Coronary artery (tissue), 2 donors: ENCODE measurements at regions not wholly inside any gene's neighbourhood (a gene's known extent, or its start where the extent isn't known, plus 50 kb on each side); places are given as distances from the start of the nearest gene placed in this dataset.

ENCODE experiments used
- DNase-seq: peaks from one replicate; pipeline ENCODE4 v3.0.0-alpha.2; 2017; ENCODE audit warnings: low spot score
- H3K27ac ChIP-seq, 2 donors: fragments of 200-600 bp; sonication (generic); one replicate each; pipeline ENCODE4 v1.5.1; 2016 to 2019
- H3K4me3 ChIP-seq: fragments of 200-600 bp; sonication (generic); 2 replicates; pipeline ENCODE4 v1.5.1; 2016; ENCODE audit warnings: mild to moderate bottlenecking, moderate library complexity
- TF ChIP-seq, protein P1 (sequence below): fragments of 200-600 bp; sonication (generic); IDR thresholded peaks from one replicate; pipeline ENCODE4 v1.5.1; 2019; ENCODE audit warnings: antibody characterized with exemption

GRCh38 chr2:8488001-8488738 lies 193.7 kb upstream of the ID2 start:
- Histone ChIP-seq H3K27ac (no peak overlapping the region), H3K4me3 (peak overlapping the region; percentile 1)
- TF ChIP-seq, protein P1, sequence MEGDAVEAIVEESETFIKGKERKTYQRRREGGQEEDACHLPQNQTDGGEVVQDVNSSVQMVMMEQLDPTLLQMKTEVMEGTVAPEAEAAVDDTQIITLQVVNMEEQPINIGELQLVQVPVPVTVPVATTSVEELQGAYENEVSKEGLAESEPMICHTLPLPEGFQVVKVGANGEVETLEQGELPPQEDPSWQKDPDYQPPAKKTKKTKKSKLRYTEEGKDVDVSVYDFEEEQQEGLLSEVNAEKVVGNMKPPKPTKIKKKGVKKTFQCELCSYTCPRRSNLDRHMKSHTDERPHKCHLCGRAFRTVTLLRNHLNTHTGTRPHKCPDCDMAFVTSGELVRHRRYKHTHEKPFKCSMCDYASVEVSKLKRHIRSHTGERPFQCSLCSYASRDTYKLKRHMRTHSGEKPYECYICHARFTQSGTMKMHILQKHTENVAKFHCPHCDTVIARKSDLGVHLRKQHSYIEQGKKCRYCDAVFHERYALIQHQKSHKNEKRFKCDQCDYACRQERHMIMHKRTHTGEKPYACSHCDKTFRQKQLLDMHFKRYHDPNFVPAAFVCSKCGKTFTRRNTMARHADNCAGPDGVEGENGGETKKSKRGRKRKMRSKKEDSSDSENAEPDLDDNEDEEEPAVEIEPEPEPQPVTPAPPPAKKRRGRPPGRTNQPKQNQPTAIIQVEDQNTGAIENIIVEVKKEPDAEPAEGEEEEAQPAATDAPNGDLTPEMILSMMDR, result no peak
- no peak for DNase-seq

DNA sequence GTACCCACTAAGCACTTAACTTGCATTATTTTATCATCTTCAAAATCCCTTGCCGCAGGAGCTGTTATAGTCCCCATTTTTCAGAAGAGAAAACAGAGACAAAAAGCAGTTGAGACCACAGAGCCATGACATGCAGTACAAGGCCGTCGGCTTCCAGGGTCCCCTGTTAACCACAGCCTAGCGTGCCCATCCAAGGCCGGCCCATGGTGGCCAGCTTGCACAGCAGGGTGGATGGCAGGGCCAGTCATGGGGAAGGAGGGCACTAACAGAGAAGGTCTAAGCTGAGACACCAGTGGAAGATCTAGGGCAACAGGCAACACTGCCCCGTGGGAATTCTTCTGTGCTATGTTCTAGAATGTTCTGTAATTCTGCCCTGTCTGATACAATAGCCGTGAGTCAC lies 192.6 kb upstream of the ID2 start:
- H3K27ac ChIP-seq, result no peak overlapping the region
- no peak for DNase-seq
- TF ChIP-seq, protein P1, result no peak
- no peak overlapping the region for H3K4me3 ChIP-seq

DNA sequence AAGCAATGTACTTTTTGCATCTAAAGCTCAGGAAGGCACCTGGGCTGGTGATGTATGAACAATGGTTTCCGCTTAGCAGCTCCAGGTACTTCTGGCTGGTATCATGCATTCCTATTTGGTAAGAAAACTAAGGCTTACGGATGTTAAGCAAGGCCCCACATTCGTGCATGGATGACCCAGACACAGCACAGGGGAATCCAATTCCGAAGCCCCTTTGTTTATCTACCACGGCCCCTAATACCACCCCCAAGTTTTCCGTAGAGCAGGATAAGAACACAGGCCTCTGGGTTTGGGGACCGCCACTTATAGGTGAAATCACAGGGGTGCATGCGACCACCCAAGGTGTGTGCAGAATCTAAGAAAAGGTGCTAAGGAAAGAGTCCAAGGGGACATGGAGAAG lies 192.1 kb upstream of the ID2 start:
- H3K27ac ChIP-seq, result no peak overlapping the region
- no peak for DNase-seq
- TF ChIP-seq, protein P1, result no peak
- no peak overlapping the region for H3K4me3 ChIP-seq

- no peak for DNase-seq
- H3K4me3 ChIP-seq, result no peak overlapping the region
- H3K27ac ChIP-seq, result no peak overlapping the region
- TF ChIP-seq, protein P1, result no peak
These were observed 191.6 kb upstream of the ID2 start for GRCh38 chr2:8490166-8490721.

DNA sequence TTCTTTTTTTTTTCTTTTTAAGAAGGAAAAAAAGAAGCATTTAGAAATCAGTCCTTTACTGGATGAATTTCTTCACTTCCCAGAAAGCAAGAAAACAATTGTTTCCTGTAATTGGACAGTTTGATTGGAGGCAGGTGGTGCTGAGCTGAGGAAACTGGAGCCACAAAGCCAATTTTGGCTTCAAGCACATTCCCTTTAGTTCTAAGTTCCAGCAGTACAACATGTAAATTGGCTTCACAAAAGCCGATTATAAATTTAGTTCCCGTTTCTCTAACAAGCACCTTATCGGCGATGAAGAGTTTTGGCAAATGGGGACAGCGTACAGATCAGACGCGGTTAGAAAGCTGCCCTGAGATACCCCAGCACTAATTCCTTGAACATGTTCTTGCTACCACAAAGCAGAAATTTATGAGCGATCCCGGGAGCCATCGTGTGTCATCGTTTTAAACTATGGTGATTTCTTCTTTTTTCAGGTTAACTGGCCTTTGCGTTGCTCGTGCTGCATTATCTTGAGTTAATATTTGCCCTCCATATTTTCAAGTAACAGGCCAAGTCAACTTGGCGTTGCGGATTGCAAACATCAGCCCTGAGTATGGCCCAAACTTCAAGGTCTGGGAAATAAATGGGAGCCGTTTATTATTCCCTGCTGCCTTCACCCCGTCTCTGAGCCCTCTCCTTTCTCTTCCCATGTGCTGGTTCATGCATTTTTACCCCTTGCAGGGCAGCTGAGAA lies 190.4 kb upstream of the ID2 start:
- no peak for DNase-seq
- TF ChIP-seq, protein P1, result no peak
- H3K4me3 ChIP-seq, result no peak overlapping the region
- H3K27ac ChIP-seq, result no peak overlapping the region

GRCh38 chr2:8494151-8494550 lies 187.7 kb upstream of the ID2 start:
- TF ChIP-seq, protein P1, result no peak
- no peak for DNase-seq
- Histone ChIP-seq H3K27ac (peak overlapping the region in 1 of 2 donors; percentile 12), H3K4me3 (no peak overlapping the region)
